Gastrocnemius medialis (tissue), 4 donors: ENCODE measurements at regions not wholly inside any gene's neighbourhood (a gene's known extent, or its start where the extent isn't known, plus 50 kb on each side); places are given as distances from the start of the nearest gene placed in this dataset.

ENCODE experiments used
- CTCF ChIP-seq, 5 experiments: fragments of 450-650 bp in 3 of 5; fragments of 200-600 bp in 2 of 5; sonication (generic) in 2 of 5; IDR thresholded peaks in 4 of 5; conservative IDR thresholded peaks in 1 of 5; 1 replicate in 4 of 5; 2 replicates in 1 of 5; pipeline ENCODE4 v1.5.1; 2016 to 2019; ENCODE audit warnings: antibody characterized with exemption in 5 of 5, mild to moderate bottlenecking in 3 of 5, moderate library complexity in 3 of 5
- POLR2A ChIP-seq, 2 donors: fragments of 450-650 bp; IDR thresholded peaks; one replicate each; pipeline ENCODE4 v1.6.1; 2017; ENCODE audit warnings: antibody characterized with exemption in 2 of 2, mild to moderate bottlenecking in 2 of 2, moderate library complexity in 2 of 2

GRCh38 chr2:215743066-215743465, 270.3 kb downstream of the MREG start:
- TF ChIP-seq POLR2A (IDR thresholded peaks at IDR 0.05) (no peak), CTCF (IDR thresholded peaks at IDR 0.05 in 4 of 5, conservative IDR thresholded peaks at IDR 0.05 in 1 of 5) (no peak)
